H9 (cell line): ENCODE measurements at regions not wholly inside any gene's neighbourhood (a gene's known extent, or its start where the extent isn't known, plus 50 kb on each side); places are given as distances from the start of the nearest gene placed in this dataset.

ENCODE experiments used
- DNase-seq: peaks from one replicate; pipeline ENCODE4 v3.0.0-alpha.2; 2017
- H2AFZ ChIP-seq: one replicate; pipeline ENCODE4 v1.6.1; 2013; ENCODE audit warnings: mild to moderate bottlenecking, low read length, control low read depth, moderate library complexity
- H2AK5ac ChIP-seq: 2 replicates; pipeline ENCODE4 v1.6.1; 2013; ENCODE audit warnings: low read length, control low read depth, mixed read lengths; ENCODE audit not compliant: insufficient read length
- H2BK120ac ChIP-seq: one replicate; pipeline ENCODE4 v1.6.1; 2013; ENCODE audit warnings: low read depth, mild to moderate bottlenecking, low read length, control low read depth, inconsistent platforms; ENCODE audit not compliant: poor library complexity, severe bottlenecking
- H2BK12ac ChIP-seq: 2 replicates; pipeline ENCODE4 v1.6.1; 2013; ENCODE audit warnings: low read length, control low read depth, mixed read lengths, low read depth; ENCODE audit not compliant: insufficient read length
- H2BK15ac ChIP-seq: 2 replicates; pipeline ENCODE4 v1.6.1; 2013; ENCODE audit warnings: low read depth, low read length, control low read depth
- H2BK20ac ChIP-seq: one replicate; pipeline ENCODE4 v1.6.1; 2013; ENCODE audit warnings: low read depth, mild to moderate bottlenecking, low read length, control low read depth, inconsistent platforms; ENCODE audit not compliant: poor library complexity, severe bottlenecking
- H2BK5ac ChIP-seq: 2 replicates; pipeline ENCODE4 v1.6.1; 2013; ENCODE audit warnings: low read length, control low read depth, mixed read lengths; ENCODE audit not compliant: insufficient read length
- H3K14ac ChIP-seq: 2 replicates; pipeline ENCODE4 v1.6.1; 2013; ENCODE audit warnings: low read length, control low read depth; ENCODE audit not compliant: insufficient read depth
- H3K18ac ChIP-seq: 2 replicates; pipeline ENCODE4 v1.6.1; 2013; ENCODE audit warnings: low read depth, mild to moderate bottlenecking, mixed read lengths, low read length, control low read depth; ENCODE audit not compliant: insufficient read length
- H3K23ac ChIP-seq: 2 replicates; pipeline ENCODE4 v1.6.1; 2013; ENCODE audit warnings: low read length, control low read depth, mixed read lengths, low read depth; ENCODE audit not compliant: insufficient read length
- H3K23me2 ChIP-seq: 2 replicates; pipeline ENCODE4 v1.6.1; 2013; ENCODE audit warnings: low read depth, mild to moderate bottlenecking, mixed read lengths, low read length, control low read depth; ENCODE audit not compliant: insufficient read length, poor library complexity, severe bottlenecking
- H3K27ac ChIP-seq: 2 replicates; pipeline ENCODE4 v1.5.1; 2013; ENCODE audit warnings: low read length, control low read depth, mixed read lengths, low read depth; ENCODE audit not compliant: insufficient read length
- H3K27me3 ChIP-seq: 2 replicates; pipeline ENCODE4 v1.6.1; 2013; ENCODE audit warnings: low read length, control low read depth, inconsistent platforms; ENCODE audit not compliant: insufficient read depth
- H3K4ac ChIP-seq: 2 replicates; pipeline ENCODE4 v1.6.1; 2013; ENCODE audit warnings: low read depth, mild to moderate bottlenecking, control low read depth, inconsistent platforms, low read length, moderate library complexity
- H3K4me1 ChIP-seq: 2 replicates; pipeline ENCODE4 v1.6.1; 2013; ENCODE audit warnings: low read length, control low read depth, inconsistent platforms; ENCODE audit not compliant: insufficient read depth
- H3K4me2 ChIP-seq: 2 replicates; pipeline ENCODE4 v1.6.1; 2013; ENCODE audit warnings: low read length, control low read depth, mixed read lengths; ENCODE audit not compliant: insufficient read length, insufficient read depth
- H3K56ac ChIP-seq: 2 replicates; pipeline ENCODE4 v1.6.1; 2013; ENCODE audit warnings: low read depth, mild to moderate bottlenecking, mixed read lengths, low read length, control low read depth; ENCODE audit not compliant: insufficient read length
- H3K79me1 ChIP-seq: 2 replicates; pipeline ENCODE4 v1.6.1; 2013; ENCODE audit warnings: low read depth, mild to moderate bottlenecking, moderate library complexity, low read length, control low read depth, inconsistent platforms; ENCODE audit not compliant: insufficient read depth, poor library complexity, severe bottlenecking
- H3K79me2 ChIP-seq: 2 replicates; pipeline ENCODE4 v1.6.1; 2013; ENCODE audit warnings: low read length, control low read depth, inconsistent platforms; ENCODE audit not compliant: insufficient read depth
- H3K9ac ChIP-seq: 2 replicates; pipeline ENCODE4 v1.6.1; 2013; ENCODE audit warnings: low read length, control low read depth, mixed read lengths; ENCODE audit not compliant: insufficient read length; ENCODE audit errors: extremely low read depth
- H3K9me3 ChIP-seq: one replicate; pipeline ENCODE4 v1.6.1; 2013; ENCODE audit warnings: low read depth, low read length, inconsistent platforms; ENCODE audit not compliant: control insufficient read depth
- H3T11ph ChIP-seq: one replicate; pipeline ENCODE4 v1.6.1; 2013; ENCODE audit warnings: mild to moderate bottlenecking, low read length, control low read depth, inconsistent platforms
- H4K20me1 ChIP-seq: one replicate; pipeline ENCODE4 v1.6.1; 2013; ENCODE audit not compliant: control insufficient read depth, insufficient read length, insufficient read depth
- H4K5ac ChIP-seq: 2 replicates; pipeline ENCODE4 v1.6.1; 2013; ENCODE audit warnings: low read depth, mild to moderate bottlenecking, mixed read lengths, low read length, control low read depth; ENCODE audit not compliant: insufficient read length
- H4K8ac ChIP-seq: replicated peaks from 2 replicates; pipeline ENCODE4 v1.6.1; 2013; ENCODE audit warnings: low read length, control low read depth, mixed read lengths, low read depth; ENCODE audit not compliant: insufficient read length
- H4K91ac ChIP-seq: 2 replicates; pipeline ENCODE4 v1.6.1; 2013; ENCODE audit warnings: low read depth, mild to moderate bottlenecking, moderate library complexity, mixed read lengths, low read length, control low read depth; ENCODE audit not compliant: insufficient read length
- H3K27ac Mint-ChIP-seq, 3 experiments: 2 replicates in 2 of 3; 3 replicates in 1 of 3; pipeline ENCODE4 v1.8.0; 2020 to 2021; ENCODE audit warnings: mixed read lengths in 3 of 3, mild to moderate bottlenecking in 1 of 3, moderate library complexity in 1 of 3
- H3K27me3 Mint-ChIP-seq: 2 replicates; pipeline ENCODE4 v1.8.0; 2021; ENCODE audit warnings: low read depth, mild to moderate bottlenecking, moderate library complexity, mixed read lengths
- H3K36me3 Mint-ChIP-seq, 3 experiments: 2 replicates in 2 of 3; 3 replicates in 1 of 3; pipeline ENCODE4 v1.8.0; 2020 to 2021; ENCODE audit warnings: low read depth in 3 of 3, mixed read lengths in 3 of 3; ENCODE audit not compliant: insufficient read depth in 1 of 3
- H3K4me1 Mint-ChIP-seq, 2 experiments: 2 replicates each; pipeline ENCODE4 v1.8.0; 2020; ENCODE audit warnings: mixed read lengths in 2 of 2
- H3K4me3 Mint-ChIP-seq, 2 experiments: 2 replicates in 1 of 2; 3 replicates in 1 of 2; pipeline ENCODE4 v1.8.0; 2020 to 2021; ENCODE audit warnings: mild to moderate bottlenecking in 2 of 2, mixed read lengths in 2 of 2, moderate library complexity in 1 of 2
- H3K9me3 Mint-ChIP-seq, 2 experiments: 2 replicates in 1 of 2; 3 replicates in 1 of 2; pipeline ENCODE4 v1.8.0; 2020; ENCODE audit warnings: mild to moderate bottlenecking in 2 of 2, mixed read lengths in 2 of 2, moderate library complexity in 1 of 2
- CTCF ChIP-seq: fragments of 200-600 bp; sonication (generic); conservative IDR thresholded peaks from 3 replicates; pipeline ENCODE4 v1.8.0; 2021; ENCODE audit warnings: antibody characterized with exemption, mild to moderate bottlenecking

- H3K23ac ChIP-seq, result no peak overlapping the region
- H4K8ac ChIP-seq, result no peak overlapping the region
- peaks cover 0 to 3% of the 10 kb centered on the region in 2 experiments; a peak in 2 of 5 replicates for H3K9me3 Mint-ChIP-seq
- H3K4me1 Mint-ChIP-seq, result no peaks in the 10 kb centered on the region
- no peak overlapping the region for H3K56ac ChIP-seq
- H4K5ac ChIP-seq, result no peak overlapping the region
- DNase-seq, result no peak
- H3K23me2 ChIP-seq, result no peaks in the 10 kb centered on the region
- no peak for TF ChIP-seq CTCF
- H2AFZ ChIP-seq, result no peak overlapping the region
- H3K27me3 Mint-ChIP-seq, result no peaks in the 10 kb centered on the region
- no peaks in the 10 kb centered on the region for H4K20me1 ChIP-seq
- H3K27me3 ChIP-seq, result no peaks in the 10 kb centered on the region
- H2BK5ac ChIP-seq, result no peak overlapping the region
- H3K18ac ChIP-seq, result no peak overlapping the region
- no peak overlapping the region for H2BK20ac ChIP-seq
- no peak overlapping the region for H2BK120ac ChIP-seq
- no peak overlapping the region for H3K4ac ChIP-seq
- H3K36me3 Mint-ChIP-seq, result no peaks in the 10 kb centered on the region; a peak in 1 of 7 replicates
- no peak overlapping the region for H3K14ac ChIP-seq
- no peak overlapping the region for H2BK15ac ChIP-seq
- no peak overlapping the region for H3K4me2 ChIP-seq
- no peak overlapping the region for H3T11ph ChIP-seq
- H3K27ac Mint-ChIP-seq, result no peak overlapping the region
- no peak overlapping the region for H2BK12ac ChIP-seq
- H3K4me1 ChIP-seq, result no peaks in the 10 kb centered on the region
- H3K9ac ChIP-seq, result no peak overlapping the region
- H2AK5ac ChIP-seq, result no peak overlapping the region
- no peaks in the 10 kb centered on the region for H3K79me2 ChIP-seq
- no peaks in the 10 kb centered on the region for H3K79me1 ChIP-seq
- H3K9me3 ChIP-seq, result no peaks in the 10 kb centered on the region
- H4K91ac ChIP-seq, result no peak overlapping the region
- H3K4me3 Mint-ChIP-seq, result no peak overlapping the region
- H3K27ac ChIP-seq, result no peak overlapping the region
Measured at GRCh38 chr13:105069106-105069505, 1466.4 kb downstream of the EFNB2 start.
